ENCODE measurements at regions not wholly inside any gene's neighbourhood (a gene's known extent, or its start where the extent isn't known, plus 50 kb on each side); places are given as distances from the start of the nearest gene placed in this dataset.

GRCh38 chr6:27176523-27177484 lies 70.7 kb upstream of the PRSS16 start:
- H3K9ac ChIP-seq (ENCODE audit: control insufficient read depth, extremely low read depth, insufficient read depth, low read length), result peak overlapping the region; percentile 88
- no peaks in the 10 kb centered on the region for H4K20me1 ChIP-seq (ENCODE audit: control insufficient read depth, extremely low read depth, insufficient read depth, low read length)
- no peaks in the 10 kb centered on the region for H3K79me2 ChIP-seq (ENCODE audit: control insufficient read depth, insufficient read depth, low read length)
- H3K9me1 ChIP-seq (ENCODE audit: control insufficient read depth, extremely low read depth, insufficient read depth, low read length), result no peaks in the 10 kb centered on the region
- H3K27me3 ChIP-seq (ENCODE audit: control insufficient read depth, extremely low read depth, insufficient read depth, low read length), result no peaks in the 10 kb centered on the region
- no peaks in the 10 kb centered on the region for H3K9me3 ChIP-seq (ENCODE audit: control insufficient read depth, low read depth, low read length)
- dilution Hi-C loops (cut with MboI; ENCODE audit: extremely low pct_ligation_motif_present, low sequenced_read_pairs), result no loop called here
- no peaks in the 10 kb centered on the region for H3K36me3 ChIP-seq (ENCODE audit: control insufficient read depth in 2 of 2, extremely low read depth in 1 of 2, insufficient read depth in 2 of 2, low read length in 2 of 2)
- no peak for DNase-seq (ENCODE audit: low read depth, low spot score)
- no peak for FAIRE-seq
- H3K27ac ChIP-seq (ENCODE audit: control insufficient read depth, insufficient read depth, low read length), result peak overlapping the region; percentile 80
- peak overlapping the region; percentile 99 for H2AFZ ChIP-seq (ENCODE audit: control insufficient read depth, low read length)
- peaks cover 3% of the 10 kb centered on the region for H3K4me1 ChIP-seq (ENCODE audit: control insufficient read depth, extremely low read depth, insufficient read depth, low read length)
- H3K4me2 ChIP-seq (ENCODE audit: control insufficient read depth, extremely low read depth, insufficient read depth, low read depth, low read length), result peak overlapping the region; percentile 80
- TF ChIP-seq, protein P1, sequence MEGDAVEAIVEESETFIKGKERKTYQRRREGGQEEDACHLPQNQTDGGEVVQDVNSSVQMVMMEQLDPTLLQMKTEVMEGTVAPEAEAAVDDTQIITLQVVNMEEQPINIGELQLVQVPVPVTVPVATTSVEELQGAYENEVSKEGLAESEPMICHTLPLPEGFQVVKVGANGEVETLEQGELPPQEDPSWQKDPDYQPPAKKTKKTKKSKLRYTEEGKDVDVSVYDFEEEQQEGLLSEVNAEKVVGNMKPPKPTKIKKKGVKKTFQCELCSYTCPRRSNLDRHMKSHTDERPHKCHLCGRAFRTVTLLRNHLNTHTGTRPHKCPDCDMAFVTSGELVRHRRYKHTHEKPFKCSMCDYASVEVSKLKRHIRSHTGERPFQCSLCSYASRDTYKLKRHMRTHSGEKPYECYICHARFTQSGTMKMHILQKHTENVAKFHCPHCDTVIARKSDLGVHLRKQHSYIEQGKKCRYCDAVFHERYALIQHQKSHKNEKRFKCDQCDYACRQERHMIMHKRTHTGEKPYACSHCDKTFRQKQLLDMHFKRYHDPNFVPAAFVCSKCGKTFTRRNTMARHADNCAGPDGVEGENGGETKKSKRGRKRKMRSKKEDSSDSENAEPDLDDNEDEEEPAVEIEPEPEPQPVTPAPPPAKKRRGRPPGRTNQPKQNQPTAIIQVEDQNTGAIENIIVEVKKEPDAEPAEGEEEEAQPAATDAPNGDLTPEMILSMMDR (optimal IDR thresholded peaks at IDR 0.05 in 1 of 3, IDR thresholded peaks at IDR 0.05 in 1 of 3, conservative IDR thresholded peaks at IDR 0.05 in 1 of 3; ENCODE audit: extremely low read depth in 1 of 3, insufficient read depth in 2 of 3, low read length in 3 of 3), result no peak
- TF ChIP-seq EZH2 (IDR thresholded peaks at IDR 0.05; ENCODE audit: low read length), result no peak
- H3K4me3 ChIP-seq (ENCODE audit: control insufficient read depth in 2 of 3, extremely low read depth in 1 of 3, insufficient read depth in 2 of 3, low read depth in 1 of 3, low read length in 3 of 3), result peak overlapping the region; percentile 80 to 99 (median 96)

DNA sequence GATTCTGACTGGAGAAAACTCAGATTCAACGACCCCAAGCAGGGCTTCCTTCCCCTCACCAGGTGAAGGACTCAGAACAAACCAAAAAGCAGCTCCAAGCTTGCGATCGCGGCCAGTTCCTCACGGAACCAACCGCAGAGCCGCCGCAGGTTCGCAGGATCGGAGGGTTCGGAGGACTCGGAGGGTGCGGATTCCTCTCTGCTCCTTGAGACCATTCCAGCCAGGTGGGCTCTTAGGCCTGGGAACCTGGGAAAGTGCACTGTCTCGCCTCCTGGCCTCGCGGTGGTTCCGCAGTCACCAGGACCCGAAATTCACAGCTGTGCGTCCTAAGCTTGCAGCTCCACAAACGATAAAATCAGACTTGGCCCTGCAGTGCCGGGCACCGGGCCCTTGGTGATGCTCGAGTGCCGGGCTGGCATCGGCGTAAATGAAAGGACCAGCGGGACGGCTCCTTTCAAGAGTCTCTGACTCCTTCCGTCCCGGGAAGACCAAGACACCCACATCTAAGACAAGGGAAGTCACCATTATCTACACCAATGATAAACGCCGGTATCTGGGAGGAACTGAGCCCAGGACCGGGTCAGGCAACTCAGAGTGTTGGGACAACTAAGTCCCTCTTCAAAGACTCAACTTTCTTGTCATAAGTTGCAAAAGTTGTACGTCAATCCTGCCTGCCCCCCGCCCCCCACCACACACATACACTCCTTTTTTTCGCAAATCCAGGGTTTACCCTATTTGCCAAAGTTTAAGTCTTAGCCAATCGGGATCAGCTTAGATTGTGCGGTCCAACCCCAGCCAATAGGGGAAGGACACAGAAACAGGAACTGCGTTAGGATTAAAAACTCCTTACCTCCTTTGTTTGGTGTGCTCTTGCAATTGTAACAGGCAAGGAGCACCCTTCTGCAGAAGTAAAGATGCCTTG lies 69.8 kb upstream of the PRSS16 start:
- H3K4me3 ChIP-seq (ENCODE audit: control insufficient read depth in 2 of 3, extremely low read depth in 1 of 3, insufficient read depth in 2 of 3, low read depth in 1 of 3, low read length in 3 of 3), result peak overlapping the region; percentile 80 to 99 (median 96)
- H3K27me3 ChIP-seq (ENCODE audit: control insufficient read depth, extremely low read depth, insufficient read depth, low read length), result no peaks in the 10 kb centered on the region
- TF ChIP-seq, protein P1 (optimal IDR thresholded peaks at IDR 0.05 in 1 of 3, IDR thresholded peaks at IDR 0.05 in 1 of 3, conservative IDR thresholded peaks at IDR 0.05 in 1 of 3; ENCODE audit: extremely low read depth in 1 of 3, insufficient read depth in 2 of 3, low read length in 3 of 3), result peak; percentile 56 to 74 (median 68)
- no peak for TF ChIP-seq EZH2 (IDR thresholded peaks at IDR 0.05; ENCODE audit: low read length)
- dilution Hi-C loops (cut with MboI; ENCODE audit: extremely low pct_ligation_motif_present, low sequenced_read_pairs), result no loop called here
- H3K4me1 ChIP-seq (ENCODE audit: control insufficient read depth, extremely low read depth, insufficient read depth, low read length), result peaks cover 3% of the 10 kb centered on the region
- H3K9ac ChIP-seq (ENCODE audit: control insufficient read depth, extremely low read depth, insufficient read depth, low read length), result peak overlapping the region; percentile 88
- H3K9me3 ChIP-seq (ENCODE audit: control insufficient read depth, low read depth, low read length), result no peaks in the 10 kb centered on the region
- H3K79me2 ChIP-seq (ENCODE audit: control insufficient read depth, insufficient read depth, low read length), result no peaks in the 10 kb centered on the region
- DNase-seq (ENCODE audit: low read depth, low spot score) (peak; percentile 66), FAIRE-seq (peak; percentile 89)
- no peaks in the 10 kb centered on the region for H3K9me1 ChIP-seq (ENCODE audit: control insufficient read depth, extremely low read depth, insufficient read depth, low read length)
- peak overlapping the region; percentile 80 for H3K4me2 ChIP-seq (ENCODE audit: control insufficient read depth, extremely low read depth, insufficient read depth, low read depth, low read length)
- no peaks in the 10 kb centered on the region for H3K36me3 ChIP-seq (ENCODE audit: control insufficient read depth in 2 of 2, extremely low read depth in 1 of 2, insufficient read depth in 2 of 2, low read length in 2 of 2)
- H3K27ac ChIP-seq (ENCODE audit: control insufficient read depth, insufficient read depth, low read length), result peak overlapping the region; percentile 80
- no peaks in the 10 kb centered on the region for H4K20me1 ChIP-seq (ENCODE audit: control insufficient read depth, extremely low read depth, insufficient read depth, low read length)
- peak overlapping the region; percentile 99 for H2AFZ ChIP-seq (ENCODE audit: control insufficient read depth, low read length)
